ENCODE measurements at regions not wholly inside any gene's neighbourhood (a gene's known extent, or its start where the extent isn't known, plus 50 kb on each side); places are given as distances from the start of the nearest gene placed in this dataset.

- TF ChIP-seq YY1 (IDR thresholded peaks at IDR 0.05; ENCODE audit: insufficient read depth, insufficient read length) (no peak), ZNF274 (IDR thresholded peaks at IDR 0.05; ENCODE audit: low read depth, low read length) (no peak), SUZ12 (IDR thresholded peaks at IDR 0.05; ENCODE audit: extremely low read depth, insufficient read depth, insufficient read length) (no peak)
Observed at GRCh38 chr6:94859924-94860323, 717.4 kb upstream of the MANEA start.

All from NT2/D1 (cell line).